ENCODE measurements at regions not wholly inside any gene's neighbourhood (a gene's known extent, or its start where the extent isn't known, plus 50 kb on each side); places are given as distances from the start of the nearest gene placed in this dataset.

DNA sequence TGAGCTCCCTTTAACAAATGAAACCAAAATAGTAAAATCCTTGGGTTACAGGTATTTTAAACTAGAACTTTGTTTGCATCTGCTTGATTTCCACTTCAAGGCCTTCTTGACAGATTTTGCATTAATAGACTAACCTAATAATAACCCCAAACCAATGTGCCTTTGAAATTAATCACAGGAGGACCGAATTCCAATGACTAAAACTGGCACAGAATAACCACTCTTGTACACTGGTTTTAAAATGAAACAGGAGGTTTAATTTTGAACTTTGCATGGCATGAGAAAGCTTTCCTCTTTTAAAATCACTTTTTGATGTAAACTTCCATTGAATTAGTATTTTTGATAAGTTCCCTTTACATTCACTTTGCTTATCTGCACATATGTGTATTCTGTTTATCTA lies 269.6 kb downstream of the SLITRK5 start:
- FAIRE-seq (no peak), ATAC-seq (no peak), DNase-seq (ENCODE audit: extremely low read depth in 1 of 4, low spot score in 3 of 4) (no peak)
- 0% methylated on average over 1 of the region's 1 CpG for WGBS (ENCODE audit: insufficient coverage, low coverage, missing lambda C conversion rate)
- H3K9me3 ChIP-seq (replicated peaks; ENCODE audit: control insufficient read depth, insufficient read depth, low read depth, low read length): no peaks in the 10 kb centered on the region
- H3K9ac ChIP-seq (ENCODE audit: insufficient read depth in 1 of 2, low read depth in 2 of 2, low read length in 2 of 2): no peak overlapping the region
- TF ChIP-seq, protein P1, sequence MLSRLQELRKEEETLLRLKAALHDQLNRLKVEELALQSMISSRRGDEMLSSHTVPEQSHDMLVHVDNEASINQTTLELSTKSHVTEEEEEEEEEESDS (CRISPR knock-in tag; IDR thresholded peaks at IDR 0.05): no peak
- TF ChIP-seq YY1 (IDR thresholded peaks at IDR 0.05; ENCODE audit: borderline replicate concordance in 1 of 3, control insufficient read depth in 1 of 3, extremely low read depth in 1 of 3, insufficient read depth in 3 of 3, insufficient read length in 1 of 3, insufficient replicate concordance in 2 of 3, low read depth in 1 of 3, low read length in 2 of 3) (no peak), ILF3 (IDR thresholded peaks at IDR 0.05; ENCODE audit: borderline replicate concordance) (no peak), PHB2 (IDR thresholded peaks at IDR 0.05; ENCODE audit: low read depth) (no peak), ZNF583 (CRISPR knock-in tag; IDR thresholded peaks at IDR 0.05) (no peak), HDAC8 (tag; IDR thresholded peaks at IDR 0.05) (no peak)
- TF ChIP-seq, protein P2, sequence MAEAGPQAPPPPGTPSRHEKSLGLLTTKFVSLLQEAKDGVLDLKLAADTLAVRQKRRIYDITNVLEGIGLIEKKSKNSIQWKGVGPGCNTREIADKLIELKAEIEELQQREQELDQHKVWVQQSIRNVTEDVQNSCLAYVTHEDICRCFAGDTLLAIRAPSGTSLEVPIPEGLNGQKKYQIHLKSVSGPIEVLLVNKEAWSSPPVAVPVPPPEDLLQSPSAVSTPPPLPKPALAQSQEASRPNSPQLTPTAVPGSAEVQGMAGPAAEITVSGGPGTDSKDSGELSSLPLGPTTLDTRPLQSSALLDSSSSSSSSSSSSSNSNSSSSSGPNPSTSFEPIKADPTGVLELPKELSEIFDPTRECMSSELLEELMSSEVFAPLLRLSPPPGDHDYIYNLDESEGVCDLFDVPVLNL (CRISPR knock-in tag; IDR thresholded peaks at IDR 0.05; ENCODE audit: low read depth): no peak
- no peak overlapping the region for H3K4me3 ChIP-seq
- BruUV-seq (replicated peaks): no TSS peak
- H3K27me3 ChIP-seq (ENCODE audit: control insufficient read depth in 2 of 2, insufficient read depth in 2 of 2, low read length in 2 of 2): no peaks in the 10 kb centered on the region
- H2AFZ ChIP-seq (ENCODE audit: low read depth, low read length): no peak overlapping the region
- H3K36me3 ChIP-seq (ENCODE audit: control insufficient read depth, insufficient read depth, low read length): no peaks in the 10 kb centered on the region
- ChIA-PET POLR2A (no interaction called here), CTCF (ENCODE audit: low intra/inter-chr PET ratio) (no interaction called here)
- H4K20me1 ChIP-seq (replicated peaks; ENCODE audit: control insufficient read depth, insufficient read depth, low read length): no peaks in the 10 kb centered on the region
- H3K9me1 ChIP-seq (ENCODE audit: control insufficient read depth, insufficient read depth, low read length): no peaks in the 10 kb centered on the region
- intact Hi-C loops (cut with micrococcal nuclease) (no loop called here), in situ Hi-C loops (cut with MboI) (no loop called here)
- H3K79me2 ChIP-seq (ENCODE audit: control insufficient read depth, insufficient read depth, low read length): no peaks in the 10 kb centered on the region
- H3K27ac ChIP-seq (ENCODE audit: extremely low read depth, low read depth, low read length): no peak overlapping the region
- no peaks in the 10 kb centered on the region for H3K4me1 ChIP-seq (replicated peaks in 1 of 2; ENCODE audit: control insufficient read depth in 2 of 2, insufficient read depth in 2 of 2, low read length in 2 of 2)
- no peak overlapping the region for H3K4me2 ChIP-seq (ENCODE audit: insufficient read depth, low read length)

All from K562 (cell line).